T47D (cell line): ENCODE measurements at regions not wholly inside any gene's neighbourhood (a gene's known extent, or its start where the extent isn't known, plus 50 kb on each side); places are given as distances from the start of the nearest gene placed in this dataset.
"Not testable (repeated sequence)": the region's sequence is repeated elsewhere in the genome, so short reads cannot be mapped to it uniquely, and the experiment has no call there.

Experiments
- DNase-seq, 2 experiments: peaks; one replicate each; pipeline versions ENCODE4 v3.0.0 to v3.0.0-alpha.2; 2011 to 2012; ENCODE audit warnings: low read depth in 1 of 2, low spot score in 1 of 2
- JUND ChIP-seq: IDR thresholded peaks from 2 replicates; pipeline ENCODE4 v1.6.1; 2012; ENCODE audit warnings: low read depth
- in situ Hi-C: cut with HindIII; loops from 2 replicates; pipeline ENCODE4 v1.10.0; 2016; ENCODE audit warnings: low sequenced_read_pairs, low pct_unique_long_range_greater_than_20kb

DNA sequence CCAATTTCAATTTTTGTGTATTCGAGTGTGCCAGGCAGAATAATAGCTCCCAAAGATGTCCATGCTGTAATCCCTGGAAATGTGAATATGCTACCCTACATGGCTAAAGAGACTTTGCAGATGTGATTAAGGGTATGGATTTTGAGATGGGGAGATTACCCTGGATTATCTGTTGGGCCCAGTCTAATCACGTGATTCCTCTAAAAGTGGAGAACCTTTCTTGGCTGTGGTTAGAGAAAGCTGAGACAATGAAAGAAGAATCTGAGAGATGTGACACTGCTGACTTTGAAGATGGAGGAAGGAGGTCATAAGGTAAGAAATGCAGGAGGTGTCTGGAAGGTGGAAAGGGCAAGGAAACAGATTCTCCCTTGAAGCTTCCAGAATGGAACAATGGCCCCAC, 503.5 kb upstream of the PITX2 start:
- no peak for TF ChIP-seq JUND
- in situ Hi-C loops, result no loop called here
- no peak for DNase-seq

DNA sequence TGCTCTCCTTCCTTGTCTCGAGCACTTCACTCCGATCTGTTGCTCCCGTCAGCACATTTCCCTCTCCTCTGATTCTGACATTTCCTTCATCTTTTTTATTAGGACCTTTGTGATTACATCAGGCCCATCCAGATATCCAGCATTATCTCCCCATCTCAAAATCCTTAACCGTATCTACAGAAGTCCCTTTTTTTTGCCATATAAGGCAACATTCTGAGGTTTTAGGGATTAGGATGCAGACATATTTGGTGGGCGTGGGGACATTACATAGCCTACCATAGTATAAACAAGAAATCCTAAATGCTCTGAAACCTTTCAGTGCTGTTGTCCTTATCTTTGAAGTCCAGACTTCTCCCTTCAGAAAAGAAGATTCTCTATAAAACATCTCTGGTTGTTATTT, 505.0 kb upstream of the PITX2 start:
- in situ Hi-C loops, result no loop called here
- no peak for DNase-seq
- TF ChIP-seq JUND, result no peak

DNA sequence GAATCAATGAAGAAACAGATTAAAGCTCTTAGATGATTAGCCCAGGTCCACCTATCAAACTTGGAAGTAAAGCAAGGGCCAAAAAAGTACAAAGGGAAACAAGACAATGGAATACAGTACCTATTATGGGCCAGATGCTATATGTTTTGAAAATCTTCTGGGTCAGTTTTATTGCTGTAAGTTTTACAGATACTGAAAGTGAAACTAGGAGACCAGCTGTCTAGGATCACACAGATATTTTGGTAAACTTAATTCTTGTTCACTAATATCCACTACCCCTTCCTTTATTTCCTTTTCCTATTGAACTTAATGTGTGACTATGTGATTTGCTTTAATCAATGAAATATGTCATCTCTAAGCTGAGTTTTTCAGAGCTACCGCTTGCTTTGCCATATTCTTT, 505.4 kb upstream of the PITX2 start:
- in situ Hi-C loops, result no loop called here
- TF ChIP-seq JUND, result no peak
- DNase-seq, result no peak

DNA sequence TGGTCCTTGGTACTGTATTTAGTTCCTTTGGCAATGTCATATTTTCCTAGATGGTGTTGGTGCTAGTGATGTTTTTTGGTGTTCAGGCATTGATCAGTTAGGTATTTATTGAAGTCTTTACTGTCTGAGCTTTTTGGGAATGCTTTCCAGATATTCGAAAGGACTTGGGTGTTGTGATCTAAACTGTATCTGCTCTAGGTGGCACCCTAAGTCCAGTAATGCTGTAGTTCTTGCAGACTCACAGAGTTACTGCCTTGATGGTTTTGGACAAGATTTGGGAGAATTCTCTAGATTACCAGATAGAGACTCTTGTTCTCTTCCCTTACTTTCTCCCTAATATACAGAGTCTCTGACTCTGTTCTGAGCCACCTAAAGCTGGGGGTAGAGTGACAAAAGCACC, 513.6 kb upstream of the PITX2 start:
- peak in 1 of 2 experiments; percentile 74 for DNase-seq
- no peak for TF ChIP-seq JUND
- in situ Hi-C loops, result no loop called here

DNA sequence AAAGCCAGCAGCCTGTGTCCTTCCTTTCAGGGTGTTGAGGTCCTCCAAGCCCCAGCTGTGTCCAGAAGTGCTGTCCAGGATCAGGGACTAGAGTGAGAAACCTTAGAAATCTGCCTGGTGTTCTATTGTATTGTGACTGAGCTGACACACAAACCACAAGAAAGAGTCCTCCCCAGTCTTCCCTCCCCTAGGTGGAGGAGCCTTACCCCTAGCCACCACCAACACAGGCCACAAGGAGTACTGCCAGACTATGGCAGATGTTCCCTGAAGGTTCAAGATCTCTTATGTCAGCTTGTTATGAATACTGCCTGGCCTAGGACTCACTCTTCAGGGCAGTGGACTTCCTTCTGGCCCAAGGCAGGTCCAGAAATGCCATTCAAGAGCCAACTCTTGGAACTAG, 514.1 kb upstream of the PITX2 start:
- no peak for TF ChIP-seq JUND
- in situ Hi-C loops, result no loop called here
- no peak for DNase-seq

DNA sequence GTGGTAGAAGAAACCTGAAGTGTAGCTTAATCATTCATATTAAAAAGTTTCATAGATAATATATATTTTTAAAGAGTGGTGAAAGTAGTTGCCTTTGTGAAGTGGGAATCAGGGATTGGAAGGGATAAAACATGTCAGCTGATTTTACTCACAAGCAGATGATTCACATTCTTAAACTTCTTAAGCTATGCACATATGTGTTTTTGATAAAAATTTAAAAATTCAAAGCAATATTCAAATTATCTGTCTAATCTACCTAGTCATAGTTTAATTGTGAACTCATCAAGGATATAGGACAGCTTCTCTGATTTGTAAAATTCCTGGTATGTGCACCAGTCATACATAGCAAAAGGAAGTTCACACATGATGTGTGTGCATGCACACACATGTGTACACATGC, 520.6 kb upstream of the PITX2 start:
- no peak for TF ChIP-seq JUND
- in situ Hi-C loops, result no loop called here
- no peak for DNase-seq

DNA sequence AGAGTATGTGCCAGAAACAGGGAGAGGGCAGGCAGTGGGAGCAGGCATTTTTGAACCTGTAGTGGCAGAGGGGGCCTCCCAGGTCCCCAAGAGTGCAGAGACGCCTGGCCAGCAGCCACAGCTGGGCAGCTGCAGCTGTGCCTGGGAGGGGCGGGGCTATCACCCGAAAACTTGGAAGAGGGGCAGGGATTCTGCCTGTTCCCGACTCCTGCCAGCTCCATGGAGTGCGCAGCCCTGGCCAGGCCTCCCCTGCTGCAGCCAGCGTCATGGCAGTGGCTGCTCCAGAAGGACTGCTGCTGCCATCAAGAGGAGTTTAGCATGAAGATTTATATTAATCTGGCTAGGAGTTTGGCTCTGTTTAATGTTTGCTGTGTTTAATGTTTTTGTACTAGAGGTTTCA, 532.1 kb upstream of the PITX2 start:
- no peak for TF ChIP-seq JUND
- in situ Hi-C loops, result no loop called here
- no peak for DNase-seq

DNA sequence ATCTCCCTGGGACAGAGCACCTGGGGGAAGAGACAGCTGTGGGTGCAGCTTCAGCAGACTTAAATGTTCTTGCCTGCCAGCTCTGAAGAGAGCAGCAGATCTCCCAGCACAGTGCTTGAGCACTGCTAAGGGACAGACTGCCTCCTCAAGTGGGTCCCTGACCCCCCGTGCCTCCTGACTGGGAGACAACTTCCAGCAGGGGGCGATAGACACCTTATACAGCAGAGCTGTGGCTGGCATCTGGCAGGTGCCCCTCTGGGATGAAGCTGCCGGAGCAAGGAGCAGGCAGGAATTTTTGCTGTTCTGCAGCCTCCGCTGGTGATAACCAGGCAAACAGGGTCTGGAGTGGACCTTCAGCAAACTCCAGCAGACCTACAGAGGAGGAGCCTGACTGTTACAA, 541.7 kb upstream of the PITX2 start:
- in situ Hi-C loops, DNase-seq: not testable (repeated sequence)

DNA sequence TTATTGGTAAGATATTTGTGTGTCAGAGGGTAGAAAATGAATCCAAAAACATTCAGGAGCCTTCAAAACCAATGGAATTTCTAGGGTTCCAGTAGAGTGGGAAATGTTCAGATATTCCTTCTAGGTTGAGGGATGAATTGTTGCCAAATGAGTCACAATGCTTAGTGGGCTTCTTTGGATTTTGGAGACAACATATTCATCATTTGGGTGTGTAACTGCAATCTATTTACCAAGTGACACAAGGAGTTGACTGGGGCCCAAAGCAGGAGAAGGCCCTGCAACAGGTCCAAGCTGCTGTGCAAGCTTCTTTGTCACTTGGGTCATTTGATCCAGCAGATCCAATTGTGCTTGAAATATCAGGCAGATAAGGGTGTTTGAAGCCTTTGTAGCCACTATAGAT, 551.5 kb upstream of the PITX2 start:
- in situ Hi-C loops, result no loop called here
- no peak for DNase-seq
- TF ChIP-seq JUND, result no peak

DNA sequence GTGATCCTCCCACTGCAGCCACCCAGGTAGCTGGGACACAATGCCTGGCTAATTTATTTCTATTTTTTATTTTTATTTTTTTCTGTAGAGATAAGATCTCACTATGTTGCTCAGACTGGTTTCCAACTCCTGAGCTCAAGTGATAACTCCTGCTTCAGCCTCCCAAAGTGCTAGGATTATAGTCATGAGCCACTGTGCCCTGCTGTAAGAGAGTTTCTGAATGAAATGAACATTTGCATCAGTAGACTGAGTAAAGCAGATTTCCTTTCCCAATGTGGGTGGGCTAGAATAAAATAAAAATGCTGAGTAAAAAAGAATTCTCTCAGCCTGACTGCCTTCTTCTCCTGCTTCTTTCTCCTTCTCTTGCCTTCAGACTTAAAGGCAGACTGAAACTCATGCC, 555.4 kb upstream of the PITX2 start:
- TF ChIP-seq JUND, result no peak
- in situ Hi-C loops, result no loop called here
- DNase-seq, result no peak

DNA sequence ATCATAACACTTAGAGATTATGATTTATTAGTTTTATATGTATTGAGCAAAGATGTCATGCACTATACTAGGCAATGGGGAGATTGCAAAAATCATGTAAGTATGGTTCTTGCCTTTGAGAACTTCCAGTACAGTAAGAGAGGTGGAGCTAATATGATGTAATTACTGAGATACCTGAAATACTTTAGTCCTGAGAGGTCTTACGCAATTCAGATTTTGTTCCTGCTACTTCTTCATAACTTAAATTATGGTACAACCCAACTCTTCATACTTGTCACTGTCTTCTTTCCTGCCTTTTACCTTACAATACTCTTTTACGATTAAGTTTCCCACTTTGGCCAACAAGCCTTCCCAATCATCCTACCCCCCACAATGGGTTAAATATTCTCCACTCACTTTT, 564.2 kb upstream of the PITX2 start:
- in situ Hi-C loops, result no loop called here
- DNase-seq, result no peak
- no peak for TF ChIP-seq JUND

DNA sequence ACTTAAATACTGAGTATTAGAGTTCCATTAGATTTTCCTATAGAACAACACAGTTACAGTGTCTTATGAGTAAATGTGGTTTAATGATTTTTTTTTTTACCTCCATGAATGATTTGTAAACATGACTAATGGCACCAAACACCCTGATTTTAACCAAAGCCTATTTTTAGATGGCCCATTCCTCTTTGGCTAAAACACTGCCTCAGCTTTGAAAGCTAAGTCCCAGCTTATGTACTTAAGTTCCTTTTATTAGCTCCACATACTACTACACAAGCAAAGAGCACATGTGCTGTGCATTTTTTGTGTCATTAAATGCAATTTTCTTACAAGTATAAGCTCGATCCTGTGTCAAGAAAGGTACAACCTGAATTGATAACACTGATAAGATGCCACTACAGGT, 575.6 kb upstream of the PITX2 start:
- DNase-seq, result no peak
- no peak for TF ChIP-seq JUND
- in situ Hi-C loops, result no loop called here

DNA sequence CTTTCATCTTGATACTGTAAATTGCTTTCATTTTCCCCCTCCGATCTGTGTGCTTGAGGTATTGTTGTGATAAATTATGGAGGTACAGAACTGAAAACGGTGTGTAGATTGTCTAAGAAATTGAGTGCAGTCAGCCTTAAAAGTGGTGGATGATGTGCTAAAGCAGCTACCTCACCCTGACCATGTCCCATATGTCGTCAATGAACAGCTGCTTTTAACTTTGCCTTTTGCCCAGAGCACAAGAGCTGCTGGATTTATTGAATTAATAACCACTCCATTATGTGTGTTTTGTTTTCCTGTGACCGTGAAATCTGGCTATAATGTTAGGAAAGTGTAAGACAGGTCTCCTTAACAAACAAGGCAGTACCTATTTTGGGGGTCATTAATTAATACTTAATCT, 581.9 kb upstream of the PITX2 start:
- no peak for DNase-seq
- TF ChIP-seq JUND, result no peak
- in situ Hi-C loops, result no loop called here

DNA sequence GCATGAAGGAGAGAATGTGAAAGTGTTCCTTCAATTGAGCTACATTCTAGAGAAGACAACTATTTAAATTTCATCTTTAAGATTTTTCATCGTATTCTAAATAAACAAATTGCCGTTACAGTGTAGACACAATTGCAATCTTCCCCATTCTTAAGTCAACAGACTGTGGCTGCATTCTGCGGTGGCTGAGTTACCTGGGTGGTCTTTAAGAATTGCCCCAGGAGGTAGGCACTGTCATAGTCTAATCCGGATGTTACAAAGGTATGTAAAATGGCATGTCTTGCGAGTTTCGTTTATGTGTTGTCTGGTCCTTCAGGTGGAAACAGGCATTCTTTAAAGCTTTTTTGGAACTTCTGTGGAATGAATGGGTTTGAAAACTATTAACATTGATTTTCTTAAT, 586.1 kb upstream of the PITX2 start:
- TF ChIP-seq JUND, result no peak
- no peak for DNase-seq
- in situ Hi-C loops, result no loop called here

DNA sequence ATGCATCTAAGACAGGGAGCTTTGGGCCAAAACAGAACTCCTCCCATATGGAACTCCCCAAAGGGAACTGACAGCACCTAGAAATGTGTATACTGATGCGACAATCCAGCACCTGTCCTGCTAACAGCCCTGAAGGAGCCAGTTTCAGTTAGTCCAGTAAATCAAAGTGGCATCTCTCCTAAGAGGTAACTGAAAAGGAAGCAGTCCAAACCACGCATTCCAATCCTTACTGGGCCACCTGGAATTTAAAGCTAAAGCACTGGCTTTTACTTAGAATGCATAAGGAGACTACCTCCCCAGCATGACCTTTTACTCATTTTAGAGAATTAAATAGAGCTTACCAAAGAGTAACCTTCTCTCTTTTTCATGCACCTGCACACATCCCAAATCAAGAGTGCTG, 586.8 kb upstream of the PITX2 start:
- peak in 1 of 2 experiments; percentile 24 for DNase-seq
- in situ Hi-C loops, result no loop called here
- TF ChIP-seq JUND, result no peak
